Dermis blood vessel endothelial cell (primary cell): ENCODE measurements at regions not wholly inside any gene's neighbourhood (a gene's known extent, or its start where the extent isn't known, plus 50 kb on each side); places are given as distances from the start of the nearest gene placed in this dataset.
"Not testable (repeated sequence)": the region's sequence is repeated elsewhere in the genome, so short reads cannot be mapped to it uniquely, and the experiment has no call there.

Experiments
- DNase-seq: peaks from one replicate; pipeline ENCODE4 v3.0.0; 2010

- DNase-seq = no peak
Observed at GRCh38 chrX:121457096-121457495, 409.7 kb downstream of the GLUD2 start.

DNA sequence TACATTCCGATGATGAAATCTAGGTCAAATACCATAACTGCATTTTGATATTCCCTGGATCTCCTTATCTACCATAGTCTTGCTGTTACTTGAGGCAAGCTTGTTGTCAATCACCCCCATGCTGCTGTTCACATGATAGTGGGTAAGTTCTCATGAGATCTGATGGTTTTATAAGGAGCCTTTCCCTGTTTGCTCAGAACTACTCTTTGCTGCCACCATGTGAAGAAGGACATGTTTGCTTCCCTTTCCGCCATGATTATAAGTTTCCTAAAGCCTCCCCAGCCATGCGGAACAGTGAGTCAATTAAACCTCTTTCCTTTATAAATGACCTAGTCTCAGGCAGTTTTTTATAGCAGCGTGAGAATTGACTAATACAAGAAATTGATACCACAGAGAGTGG is 432.0 kb downstream of the GLUD2 start:
- DNase-seq = no peak

DNA sequence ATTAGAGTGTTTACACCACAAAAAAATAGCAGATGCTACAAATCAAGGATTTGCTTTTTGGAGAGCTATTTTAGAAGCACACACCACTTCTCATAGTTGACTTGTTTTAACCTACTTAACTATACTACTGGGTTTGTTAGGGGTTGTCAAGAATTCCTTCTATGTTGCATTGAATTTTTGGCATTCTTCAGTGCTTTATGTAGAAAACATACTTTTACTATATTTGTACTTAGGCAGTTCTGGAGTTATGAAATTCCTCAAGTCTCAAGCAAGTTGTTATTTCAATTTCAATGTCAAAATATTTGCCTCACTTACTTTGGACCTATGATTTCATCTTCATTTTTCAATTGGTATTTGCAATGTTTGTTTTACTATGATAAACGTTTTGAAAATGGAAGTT is 449.6 kb downstream of the GLUD2 start:
- no peak for DNase-seq

GRCh38 chrX:121504153-121504552 is 456.7 kb downstream of the GLUD2 start:
- no peak for DNase-seq

- no peak for DNase-seq
Observed at GRCh38 chrX:121546317-121546716, 498.9 kb downstream of the GLUD2 start.

GRCh38 chrX:121558886-121559285 is 511.5 kb downstream of the GLUD2 start:
- no peak for DNase-seq

GRCh38 chrX:121562616-121563015 is 515.2 kb downstream of the GLUD2 start:
- DNase-seq = no peak

DNA sequence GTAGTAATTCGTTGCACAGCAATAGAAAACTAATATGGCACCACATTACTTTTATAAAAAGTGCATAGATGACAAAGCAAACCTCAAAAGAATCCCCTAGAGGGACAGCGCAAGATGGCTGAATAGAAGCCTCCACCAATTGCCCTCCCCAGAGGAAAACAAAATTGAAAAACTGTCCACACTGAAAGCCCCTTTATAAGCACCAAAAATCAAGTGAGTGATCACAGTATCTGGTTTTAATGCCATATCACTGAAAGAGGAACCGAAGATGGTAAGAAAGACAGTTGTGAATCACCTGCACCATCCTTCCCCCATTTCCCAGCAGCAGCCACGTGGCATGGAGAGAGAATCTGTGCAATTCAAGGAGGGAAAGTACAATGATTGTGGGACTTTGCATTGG is 522.2 kb downstream of the GLUD2 start:
- DNase-seq = no peak

DNA sequence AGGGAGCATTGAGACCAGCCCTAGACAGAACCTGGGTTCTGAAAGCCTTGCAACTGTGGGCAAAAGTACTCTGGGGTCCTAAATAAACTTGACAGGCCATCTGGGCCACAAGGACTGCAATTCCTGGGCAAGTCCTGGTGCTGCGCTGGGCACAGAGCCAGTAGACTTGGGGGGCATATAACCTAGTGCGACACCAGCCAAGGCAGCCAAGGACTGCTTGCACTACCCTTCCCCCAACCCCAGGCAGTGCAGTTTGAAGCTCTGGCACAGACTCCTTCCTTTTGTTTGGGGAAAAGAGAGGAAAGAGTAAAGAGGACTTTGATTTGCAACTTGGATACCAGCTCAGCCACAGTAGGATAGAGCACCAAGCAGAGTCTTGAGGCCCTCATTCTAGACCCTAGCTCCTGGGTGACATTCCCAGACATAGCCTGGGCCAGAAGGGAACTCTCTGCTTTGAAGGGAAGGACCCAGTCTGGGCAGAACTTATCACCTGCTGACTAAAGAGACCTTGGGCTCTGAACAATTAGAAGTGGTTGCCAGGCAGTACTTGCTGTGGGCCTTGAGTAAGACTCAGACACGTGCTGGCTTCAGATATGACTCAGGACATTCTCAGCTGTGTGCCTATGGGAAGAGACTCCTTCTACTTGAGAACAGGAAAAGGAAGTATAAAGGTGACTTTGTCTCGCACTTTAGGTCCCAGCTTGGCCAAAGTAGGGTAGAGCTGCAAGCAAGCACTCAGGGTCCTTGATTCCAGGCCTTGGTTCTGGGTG is 522.8 kb downstream of the GLUD2 start:
- DNase-seq = no peak

GRCh38 chrX:121571333-121571732 is 523.9 kb downstream of the GLUD2 start:
- DNase-seq = no peak

- DNase-seq = not testable (repeated sequence)
Observed at GRCh38 chrX:121574384-121574783, 527.0 kb downstream of the GLUD2 start.

- peak; percentile 37 for DNase-seq
Observed at GRCh38 chrX:121579016-121579760, 531.8 kb downstream of the GLUD2 start.

DNA sequence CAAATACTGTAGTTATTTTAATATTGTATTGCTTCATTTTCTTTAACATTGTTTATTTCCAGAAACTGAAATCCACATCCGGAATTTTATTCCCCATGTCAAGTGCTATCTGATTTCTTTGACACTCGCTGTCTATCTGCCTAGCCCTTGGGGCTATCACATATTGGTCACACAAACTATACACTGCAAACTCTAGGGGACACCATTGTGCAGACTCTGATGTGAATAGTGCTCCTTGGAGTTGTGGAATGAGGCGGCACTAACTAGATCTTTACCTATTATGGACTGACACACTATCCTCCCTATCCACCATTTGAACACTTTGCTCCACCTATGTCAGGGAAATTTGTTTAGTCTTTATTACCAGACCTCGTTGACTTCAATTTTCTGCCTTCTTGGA is 534.5 kb downstream of the GLUD2 start:
- DNase-seq = no peak

DNA sequence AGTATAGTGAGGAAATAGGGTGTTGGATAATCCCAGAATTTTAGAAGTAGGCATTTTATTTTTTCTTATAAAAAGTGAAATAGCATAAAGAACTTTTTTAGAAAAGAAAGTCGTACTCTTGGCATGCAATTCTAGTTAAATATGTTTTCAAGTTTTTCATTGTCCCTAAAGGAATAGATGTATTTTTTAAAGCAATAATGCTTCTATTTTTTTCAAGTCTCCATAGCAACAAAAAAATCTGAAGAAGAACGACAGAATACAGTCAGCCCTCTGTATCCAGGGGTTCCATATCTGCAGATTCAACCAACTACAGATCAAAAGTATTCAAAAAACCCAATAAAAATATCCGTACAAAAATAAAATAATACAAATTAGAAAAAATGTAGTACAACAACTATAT is 538.2 kb downstream of the GLUD2 start:
- DNase-seq = no peak

- no peak for DNase-seq
Observed at GRCh38 chrX:121592884-121593283, 545.5 kb downstream of the GLUD2 start.

DNA sequence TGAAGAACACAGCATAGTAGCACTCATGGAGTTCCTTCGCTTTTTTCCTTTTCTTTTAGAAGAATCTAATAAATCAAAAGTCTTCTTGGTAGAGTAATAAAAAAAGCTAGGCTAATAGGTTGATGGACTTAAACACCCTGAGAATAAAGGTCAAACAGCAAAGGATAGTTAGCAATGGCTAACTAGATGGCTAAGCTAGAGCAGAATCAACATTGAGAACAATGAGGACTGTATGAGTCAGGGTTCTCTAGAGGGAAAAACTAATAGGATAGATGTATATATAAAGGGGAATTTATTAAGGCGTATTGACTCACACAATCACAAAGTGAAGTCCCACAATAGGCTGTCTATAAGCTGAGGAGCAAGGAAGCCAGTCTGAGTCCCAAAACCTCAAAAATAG is 550.9 kb downstream of the GLUD2 start:
- no peak for DNase-seq

GRCh38 chrX:121635141-121635540 is 587.7 kb downstream of the GLUD2 start:
- no peak for DNase-seq

GRCh38 chrX:121639781-121640180 is 592.4 kb downstream of the GLUD2 start:
- DNase-seq = no peak

- DNase-seq = no peak
Observed at GRCh38 chrX:121641560-121641959, 594.1 kb downstream of the GLUD2 start.

GRCh38 chrX:121642415-121642814 is 595.0 kb downstream of the GLUD2 start:
- DNase-seq = no peak

DNA sequence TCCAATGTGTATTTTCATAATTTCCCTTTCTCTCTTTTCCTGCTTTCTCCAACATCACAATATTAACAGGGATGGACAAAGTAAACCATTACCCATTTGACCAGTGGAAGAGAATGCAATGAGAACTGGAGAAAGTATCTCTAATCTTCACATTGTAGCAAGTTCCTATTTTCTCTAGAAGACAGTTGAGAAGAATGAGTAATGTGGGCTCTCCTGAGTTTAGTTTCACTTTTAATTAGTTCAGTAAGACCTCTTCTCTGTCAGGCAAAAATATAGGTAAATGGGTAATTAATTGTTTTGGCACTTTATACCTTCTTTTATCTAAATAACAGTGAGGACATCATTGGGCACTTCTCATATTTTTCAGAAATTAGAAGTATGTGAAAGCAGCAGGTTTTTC is 602.0 kb downstream of the GLUD2 start:
- no peak for DNase-seq

- no peak for DNase-seq
Observed at GRCh38 chrX:121655276-121655675, 607.9 kb downstream of the GLUD2 start.

DNA sequence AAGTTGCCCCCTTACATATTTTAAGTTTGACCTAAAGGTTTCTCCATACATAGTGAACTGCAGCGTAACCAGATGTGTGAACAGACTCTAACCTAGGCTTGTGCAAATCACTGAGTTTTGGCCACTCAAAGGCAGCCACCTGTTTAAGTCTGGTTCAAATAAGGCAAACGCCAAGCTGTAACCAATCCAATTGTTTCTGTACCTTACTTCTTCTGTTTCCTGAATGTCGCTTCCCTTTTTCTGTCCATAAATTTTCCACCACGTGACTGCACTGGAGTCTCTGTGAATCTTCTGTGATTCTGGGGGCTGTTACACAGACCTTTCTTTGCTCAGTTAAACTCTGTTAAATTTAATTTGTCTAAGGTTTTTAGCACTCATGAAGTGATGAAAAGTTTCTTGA is 618.8 kb downstream of the GLUD2 start:
- no peak for DNase-seq

DNA sequence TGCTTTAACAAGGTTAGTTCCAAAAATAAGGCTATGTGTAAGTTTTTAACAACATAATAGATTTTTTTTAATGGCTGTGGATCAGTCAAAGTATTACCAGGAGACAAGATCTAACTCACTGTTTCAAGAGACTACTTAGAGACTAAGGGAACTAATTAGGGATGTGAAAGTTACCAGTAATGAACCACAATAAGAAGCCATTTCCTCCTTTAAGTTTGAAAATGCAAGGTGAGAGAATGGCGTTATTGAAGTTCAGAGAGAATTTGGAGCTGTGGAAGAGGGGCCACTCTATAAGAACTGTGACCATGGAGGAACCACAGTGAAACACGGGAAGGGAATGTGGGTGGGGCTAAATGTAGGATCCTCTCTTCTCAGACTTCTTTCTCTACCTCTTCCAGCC is 624.2 kb downstream of the GLUD2 start:
- DNase-seq = no peak
